Stimulated activated CD8-positive, alpha-beta memory T cell treated with anti-CD3 and anti-CD28 coated beads, Interleukin-15, amount 100 ng/mL, for 24 hours (primary cell): ENCODE measurements at regions not wholly inside any gene's neighbourhood (a gene's known extent, or its start where the extent isn't known, plus 50 kb on each side); places are given as distances from the start of the nearest gene placed in this dataset.

Source experiments
- DNase-seq: peaks from one replicate; pipeline ENCODE4 v3.0.0-alpha.2; 2020; ENCODE audit warnings: low read depth

- DNase-seq: no peak
Measured at GRCh38 chr6:14966096-14966905, 279.6 kb upstream of the JARID2 start.

- no peak for DNase-seq
Measured at GRCh38 chr6:14966906-14967711, 278.8 kb upstream of the JARID2 start.

GRCh38 chr6:14968056-14968637 lies 277.7 kb upstream of the JARID2 start:
- DNase-seq: no peak

- DNase-seq: no peak
Measured at GRCh38 chr6:14969126-14969525, 276.7 kb upstream of the JARID2 start.

GRCh38 chr6:14972379-14973067 lies 273.3 kb upstream of the JARID2 start:
- DNase-seq: no peak

GRCh38 chr6:14974372-14974771 lies 271.5 kb upstream of the JARID2 start:
- no peak for DNase-seq

- no peak for DNase-seq
Measured at GRCh38 chr6:14974792-14975470, 270.9 kb upstream of the JARID2 start.

- no peak for DNase-seq
Measured at GRCh38 chr6:14975471-14975817, 270.4 kb upstream of the JARID2 start.

- DNase-seq: no peak
Measured at GRCh38 chr6:14977747-14978382, 268.0 kb upstream of the JARID2 start.

GRCh38 chr6:14981960-14982359 lies 263.9 kb upstream of the JARID2 start:
- DNase-seq: no peak

- DNase-seq: no peak
Measured at GRCh38 chr6:14983599-14984518, 262.0 kb upstream of the JARID2 start.

GRCh38 chr6:14984519-14984853 lies 261.4 kb upstream of the JARID2 start:
- DNase-seq: no peak

GRCh38 chr6:14985366-14985765 lies 260.5 kb upstream of the JARID2 start:
- no peak for DNase-seq

- no peak for DNase-seq
Measured at GRCh38 chr6:14986370-14986769, 259.5 kb upstream of the JARID2 start.

GRCh38 chr6:14987490-14987889 lies 258.4 kb upstream of the JARID2 start:
- no peak for DNase-seq

GRCh38 chr6:14992382-14992781 lies 253.5 kb upstream of the JARID2 start:
- no peak for DNase-seq

GRCh38 chr6:14995208-14995607 lies 250.7 kb upstream of the JARID2 start:
- no peak for DNase-seq

GRCh38 chr6:14995966-14996602 lies 249.8 kb upstream of the JARID2 start:
- DNase-seq: no peak

- DNase-seq: no peak
Measured at GRCh38 chr6:14996892-14997291, 249.0 kb upstream of the JARID2 start.

- no peak for DNase-seq
Measured at GRCh38 chr6:14997507-14997906, 248.4 kb upstream of the JARID2 start.
